Lung (tissue), 11 donors: ENCODE measurements at regions not wholly inside any gene's neighbourhood (a gene's known extent, or its start where the extent isn't known, plus 50 kb on each side); places are given as distances from the start of the nearest gene placed in this dataset.
"Not testable (repeated sequence)": the region's sequence is repeated elsewhere in the genome, so short reads cannot be mapped to it uniquely, and the experiment has no call there.

Experiments
- ATAC-seq: fragments of 200-7000 bp; cut with Tn5 transposase; one replicate; pipeline ENCODE4 v1.9.1; 2020; ENCODE audit warnings: moderate number of reproducible peaks; ENCODE audit not compliant: insufficient read depth, low FRiP score
- DNase-seq, 3 donors: peaks; one replicate each; pipeline ENCODE4 v3.0.0-alpha.2; 2013 to 2017
- H3K27ac ChIP-seq, 2 donors: one replicate each; pipeline ENCODE4 v1.5.1; 2013; ENCODE audit warnings: mild to moderate bottlenecking in 2 of 2, moderate library complexity in 2 of 2, control low read depth in 1 of 2, inconsistent platforms in 1 of 2, low read depth in 1 of 2, low read length in 1 of 2
- H3K27me3 ChIP-seq, 3 donors: one replicate each; pipeline ENCODE4 v1.5.1; 2013; ENCODE audit warnings: low read length in 2 of 3; ENCODE audit not compliant: control insufficient read depth in 3 of 3, insufficient read depth in 3 of 3
- H3K36me3 ChIP-seq, 4 donors: one replicate each; pipeline ENCODE4 v1.5.1; 2013; ENCODE audit warnings: low read length in 4 of 4, mild to moderate bottlenecking in 1 of 4, moderate library complexity in 1 of 4; ENCODE audit not compliant: control insufficient read depth in 4 of 4, insufficient read depth in 4 of 4
- H3K4me1 ChIP-seq, 5 donors: one replicate each; pipeline ENCODE4 v1.5.1; 2013; ENCODE audit warnings: low read length in 5 of 5, mild to moderate bottlenecking in 2 of 5, moderate library complexity in 1 of 5; ENCODE audit not compliant: control insufficient read depth in 5 of 5, insufficient read depth in 5 of 5
- H3K4me3 ChIP-seq: one replicate; pipeline ENCODE4 v1.5.1; 2013; ENCODE audit warnings: mild to moderate bottlenecking, control low read depth, moderate library complexity
- H3K9ac ChIP-seq, 2 donors: one replicate each; pipeline ENCODE4 v1.5.1; 2013; ENCODE audit warnings: low read length in 2 of 2, control low read depth in 1 of 2; ENCODE audit not compliant: insufficient read depth in 1 of 2
- H3K9me3 ChIP-seq, 4 donors: one replicate each; pipeline ENCODE4 v1.5.1; 2013; ENCODE audit warnings: low read length in 3 of 4, mild to moderate bottlenecking in 1 of 4, moderate library complexity in 1 of 4; ENCODE audit not compliant: control insufficient read depth in 4 of 4, insufficient read depth in 3 of 4
- CTCF ChIP-seq: IDR thresholded peaks from 2 replicates; pipeline ENCODE4 v1.5.1; 2012; ENCODE audit warnings: mild to moderate bottlenecking; ENCODE audit errors: control extremely low read depth, extremely low read depth
- WGBS, 2 donors: extraction: QIAGEN DNeasy Blood & Tissue Kit; methylation state at CpG; one replicate each; pipeline ENCODE4 v1.1.7; 2013; 5-methylcytosine and 5-hydroxymethylcytosine counted together
- donor health status: control.
- donor health status: control.
- donor health status: Bipolar disorder and iron deficiency.
- donor health status: healthy.
- donor health status: DM: yes; HTN: yes; CAD: no.

GRCh38 chr2:154507186-154507585 lies 191.3 kb upstream of the KCNJ3 start:
- Histone ChIP-seq H3K9me3 (no peaks in the 10 kb centered on the region), H3K27ac (no peak overlapping the region), H3K36me3 (no peaks in the 10 kb centered on the region), H3K27me3 (no peaks in the 10 kb centered on the region), H3K4me1 (no peaks in the 10 kb centered on the region), H3K4me3 (no peak overlapping the region), H3K9ac (no peak overlapping the region)
- ATAC-seq (no peak), DNase-seq (no peak)
- 52% methylated on average over 2 of the region's 2 CpGs for WGBS, 2 donors
- no peak for TF ChIP-seq CTCF

- Histone ChIP-seq H3K27me3 (no peaks in the 10 kb centered on the region), H3K36me3 (no peaks in the 10 kb centered on the region), H3K9me3 (no peaks in the 10 kb centered on the region), H3K4me1 (no peaks in the 10 kb centered on the region), H3K4me3 (no peak overlapping the region), H3K9ac (no peak overlapping the region), H3K27ac (no peak overlapping the region)
- DNase-seq (no peak), ATAC-seq (no peak)
- TF ChIP-seq CTCF: no peak
- WGBS, 2 donors: 94 to 100% methylated on average over 1 of the region's 1 CpG
Observed at GRCh38 chr2:154518872-154519271, 179.6 kb upstream of the KCNJ3 start.

- H3K27me3 ChIP-seq, H3K9ac ChIP-seq, H3K4me3 ChIP-seq, H3K36me3 ChIP-seq, DNase-seq, H3K4me1 ChIP-seq, ATAC-seq, H3K9me3 ChIP-seq, H3K27ac ChIP-seq: not testable (repeated sequence)
- WGBS, 2 donors: 89 to 99% methylated on average over 4 of the region's 4 CpGs
Observed at GRCh38 chr2:154520951-154521350, 177.5 kb upstream of the KCNJ3 start.

- H3K36me3 ChIP-seq: no peaks in the 10 kb centered on the region
- peaks cover 0 to 5% (median 0%) of the 10 kb centered on the region in 4 donors for H3K9me3 ChIP-seq
- no peak overlapping the region for H3K9ac ChIP-seq
- H3K4me3 ChIP-seq: no peak overlapping the region
- ATAC-seq: no peak
- WGBS, 2 donors: 87 to 92% methylated on average over 2 of the region's 2 CpGs
- no peak for TF ChIP-seq CTCF
- no peak for DNase-seq
- no peaks in the 10 kb centered on the region for H3K4me1 ChIP-seq
- H3K27ac ChIP-seq: no peak overlapping the region
- H3K27me3 ChIP-seq: no peaks in the 10 kb centered on the region
Observed at GRCh38 chr2:154526234-154526633, 172.3 kb upstream of the KCNJ3 start.
